ENCODE measurements at regions not wholly inside any gene's neighbourhood (a gene's known extent, or its start where the extent isn't known, plus 50 kb on each side); places are given as distances from the start of the nearest gene placed in this dataset.

DNA sequence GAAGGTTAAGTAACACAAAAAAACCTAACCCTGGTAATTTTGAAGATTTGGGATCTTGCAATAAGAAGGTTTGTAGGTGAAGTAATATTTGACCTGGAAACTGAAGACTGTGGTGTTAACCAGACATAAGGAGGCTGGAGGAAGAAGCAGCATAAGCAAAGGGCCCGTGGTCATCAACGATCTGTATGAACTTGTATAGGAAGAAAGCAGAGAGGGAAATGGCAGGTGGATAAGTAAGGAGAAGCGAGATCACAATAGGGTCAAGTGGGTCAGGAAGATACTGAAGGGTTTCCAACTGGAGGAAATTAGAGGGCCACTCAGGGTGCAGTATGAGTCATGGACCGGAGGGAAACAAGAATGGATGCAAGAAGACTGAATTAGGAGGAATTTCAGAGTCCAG is 103.8 kb upstream of the SORBS2 start:
- no peak overlapping the region for H2AK5ac ChIP-seq (ENCODE audit: low read depth, low read length)
- DNase-seq (ENCODE audit: low read depth in 1 of 2, low spot score in 2 of 2) (no peak), FAIRE-seq (no peak)
- H3K9me3 ChIP-seq (ENCODE audit: insufficient read depth in 2 of 2, low read depth in 1 of 2, low read length in 1 of 2): no peaks in the 10 kb centered on the region
- peaks cover 0 to 8% (median 4%) of the 10 kb centered on the region in 4 experiments; a peak in 4 of 7 replicates for H3K4me1 ChIP-seq (replicated peaks in 1 of 4; ENCODE audit: control insufficient read depth in 3 of 4, insufficient read depth in 4 of 4, low read length in 3 of 4)
- H3K4me3 ChIP-seq (ENCODE audit: extremely low read depth in 1 of 4, insufficient read depth in 2 of 4, low read depth in 3 of 4, low read length in 4 of 4): no peak overlapping the region
- no peak overlapping the region for H2BK5ac ChIP-seq (ENCODE audit: low read depth, low read length)
- H4K91ac ChIP-seq (replicated peaks; ENCODE audit: insufficient read length, low read length): peak overlapping the region; percentile 6
- H2BK15ac ChIP-seq (ENCODE audit: low read length): no peak overlapping the region
- 89% methylated on average over 4 of the region's 4 CpGs; no CpG with 5 or more reads in 1 of the 2 experiments for WGBS, 2 experiments (ENCODE audit: extremely low coverage in 1 of 2, insufficient coverage in 1 of 2, insufficient read length in 1 of 2, insufficient replicate concordance in 2 of 2, low coverage in 1 of 2, low lambda C conversion rate in 2 of 2, missing lambda C conversion rate in 1 of 2)
- no peak overlapping the region for H3K4me2 ChIP-seq (ENCODE audit: insufficient read depth in 1 of 2, low read depth in 2 of 2, low read length in 2 of 2)
- H4K8ac ChIP-seq (ENCODE audit: extremely low read depth, insufficient read depth, low read length): no peak overlapping the region
- no peak overlapping the region for H3K56ac ChIP-seq (replicated peaks; ENCODE audit: insufficient read length, low read depth, low read length)
- no peak overlapping the region for H3K9ac ChIP-seq (replicated peaks in 1 of 4; ENCODE audit: extremely low read depth in 1 of 4, low read depth in 3 of 4, low read length in 3 of 4)
- TF ChIP-seq RFX5 (IDR thresholded peaks at IDR 0.05; ENCODE audit: borderline replicate concordance, low read depth, low read length) (no peak), SIX5 (IDR thresholded peaks at IDR 0.05; ENCODE audit: low read depth, low read length) (no peak), RAD21 (IDR thresholded peaks at IDR 0.05 in 1 of 2, conservative IDR thresholded peaks at IDR 0.05 in 1 of 2; ENCODE audit: low read depth in 2 of 2, low read length in 2 of 2) (no peak), KDM4A (IDR thresholded peaks at IDR 0.05; ENCODE audit: low read depth, low read length, severe bottlenecking) (no peak), SRF (IDR thresholded peaks at IDR 0.05; ENCODE audit: low read depth, low read length) (no peak), BCL11A (IDR thresholded peaks at IDR 0.05; ENCODE audit: low read depth in 2 of 2, low read length in 2 of 2) (no peak)
- no peaks in the 10 kb centered on the region for H4K20me1 ChIP-seq (replicated peaks in 1 of 2; ENCODE audit: control insufficient read depth in 1 of 2, insufficient read depth in 2 of 2, low read length in 2 of 2)
- H3K4ac ChIP-seq (replicated peaks; ENCODE audit: insufficient read length, low read depth, low read length): no peak overlapping the region
- no peaks in the 10 kb centered on the region for H3K79me1 ChIP-seq (ENCODE audit: low read depth, low read length)
- no peak overlapping the region for H3K23ac ChIP-seq (ENCODE audit: insufficient read length)
- no peak overlapping the region for H4K5ac ChIP-seq (ENCODE audit: insufficient read length, low read depth, low read length)
- no peak overlapping the region for H2BK12ac ChIP-seq (ENCODE audit: low read depth, low read length)
- ChIA-PET POLR2A (ENCODE audit: partially characterized antibody) (interaction anchor here (0.8 kb wide), 1 partner anchor 104 kb away, joined by 3 read pairs; the partner anchor contains the start of gene SORBS2), CTCF (ENCODE audit: partially characterized antibody) (interaction anchor here (0.7 to 1.1 kb wide), 2 partner anchors 110 to 979 kb away, joined by 3 to 4 read pairs; no protein-coding TSS in a partner anchor)
- H3K27ac ChIP-seq (ENCODE audit: low read depth, low read length): no peak overlapping the region
- no peak overlapping the region for H2AFZ ChIP-seq (ENCODE audit: low read length)
- no peaks in the 10 kb centered on the region for H3K23me2 ChIP-seq (ENCODE audit: low read depth, low read length)
- H3K27me3 ChIP-seq (replicated peaks in 1 of 4; ENCODE audit: control insufficient read depth in 3 of 4, extremely low read depth in 1 of 4, insufficient read depth in 3 of 4, low read length in 3 of 4): no peaks in the 10 kb centered on the region
- peak overlapping the region; percentile 81 for H2BK20ac ChIP-seq (ENCODE audit: low read length)
- no peak overlapping the region for H3K18ac ChIP-seq (ENCODE audit: extremely low read depth, low read length)
- H3K79me2 ChIP-seq (ENCODE audit: control insufficient read depth in 1 of 2, insufficient read depth in 2 of 2, low read length in 2 of 2): no peaks in the 10 kb centered on the region
- no peak overlapping the region for H3K14ac ChIP-seq (ENCODE audit: insufficient read length)
- H2BK120ac ChIP-seq (replicated peaks; ENCODE audit: low read depth, low read length): peak overlapping the region; percentile 75
- no peaks in the 10 kb centered on the region for H3K36me3 ChIP-seq (ENCODE audit: control insufficient read depth in 2 of 4, insufficient read depth in 4 of 4, low read length in 3 of 4)

Measured in H1 (cell line).